ENCODE measurements at regions not wholly inside any gene's neighbourhood (a gene's known extent, or its start where the extent isn't known, plus 50 kb on each side); places are given as distances from the start of the nearest gene placed in this dataset.

DNA sequence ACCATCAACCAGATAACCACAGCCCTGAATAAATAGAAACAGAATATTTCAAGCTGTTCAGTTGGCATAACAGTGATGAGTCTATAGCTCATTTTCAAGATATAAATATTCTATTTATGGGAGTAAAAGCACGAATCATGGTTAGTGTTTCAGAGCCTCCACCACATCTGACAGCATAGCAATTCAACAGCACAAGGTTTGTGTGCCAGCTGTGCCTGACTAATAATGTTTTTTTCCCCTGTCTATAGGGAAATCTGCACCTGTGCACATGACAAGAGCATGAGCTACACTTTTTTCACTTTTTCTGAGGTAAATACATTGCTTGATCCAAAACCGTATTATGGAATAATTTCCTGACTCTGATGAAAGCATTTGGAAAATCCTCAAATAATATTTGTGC, 251.3 kb downstream of the RPIA start:
- Histone ChIP-seq H3K27ac (ENCODE audit: low read depth) (no peak overlapping the region), H3F3A (replicated peaks; ENCODE audit: low read depth) (no peaks in the 10 kb centered on the region), H4K20me1 (replicated peaks; ENCODE audit: insufficient read depth) (no peaks in the 10 kb centered on the region), H3K27me3 (ENCODE audit: insufficient read depth) (no peaks in the 10 kb centered on the region), H3K36me3 (ENCODE audit: insufficient read depth) (no peaks in the 10 kb centered on the region), H3K9me2 (ENCODE audit: insufficient read depth) (peaks cover 4% of the 10 kb centered on the region; the same call in 1 of the 2 replicates), H3K4me1 (ENCODE audit: insufficient read depth) (no peaks in the 10 kb centered on the region), H3K79me2 (replicated peaks; ENCODE audit: insufficient read depth) (no peaks in the 10 kb centered on the region), H2AFZ (no peak overlapping the region), H3K4me3 (no peak overlapping the region), H3K4me2 (no peak overlapping the region)
- no peak overlapping the region for H3K27ac Mint-ChIP-seq
- no peak for TF ChIP-seq EZH2phosphoT487 (IDR thresholded peaks at IDR 0.05; ENCODE audit: unreplicated experiment)
- DNase-seq (ENCODE audit: low spot score) (no peak), ATAC-seq (no peak)
- no peaks in the 10 kb centered on the region for H3K36me3 Mint-ChIP-seq (ENCODE audit: low read depth)
- no peaks in the 10 kb centered on the region for H3K9me3 Mint-ChIP-seq
- H3K27me3 Mint-ChIP-seq (ENCODE audit: insufficient read depth, low read depth, poor library complexity): peaks cover 1% of the 10 kb centered on the region
- peaks cover 3% of the 10 kb centered on the region; the same call in 1 of the 3 replicates for H3K4me1 Mint-ChIP-seq
- H3K4me3 Mint-ChIP-seq: no peak overlapping the region

DNA sequence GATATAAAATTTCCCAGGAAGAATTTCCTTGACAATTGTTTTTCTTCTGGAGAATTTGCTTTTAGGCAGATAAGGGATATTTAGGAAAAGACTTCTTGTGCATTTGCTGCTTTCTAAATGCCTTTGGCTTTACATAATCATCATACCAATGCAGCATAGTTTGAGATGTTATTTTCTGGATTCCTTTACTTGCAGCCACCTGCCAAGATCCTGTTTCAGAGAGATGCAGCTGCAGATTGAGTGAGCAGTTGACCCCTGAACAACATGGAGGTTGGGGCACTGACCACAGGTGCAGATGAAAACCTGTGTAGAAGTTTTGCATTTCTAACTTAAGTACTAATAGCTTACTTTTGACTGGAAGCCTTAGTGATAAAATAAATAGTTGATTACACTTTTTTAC, 257.9 kb downstream of the RPIA start:
- DNase-seq (ENCODE audit: low spot score): no peak
- Histone ChIP-seq H4K20me1 (replicated peaks; ENCODE audit: insufficient read depth) (no peaks in the 10 kb centered on the region), H3K79me2 (replicated peaks; ENCODE audit: insufficient read depth) (no peaks in the 10 kb centered on the region), H3K4me3 (no peak overlapping the region), H2AFZ (no peak overlapping the region), H3K4me2 (no peak overlapping the region), H3K9me2 (ENCODE audit: insufficient read depth) (no peaks in the 10 kb centered on the region), H3K27ac (ENCODE audit: low read depth) (no peak overlapping the region), H3F3A (replicated peaks; ENCODE audit: low read depth) (no peaks in the 10 kb centered on the region), H3K36me3 (ENCODE audit: insufficient read depth) (no peaks in the 10 kb centered on the region), H3K4me1 (ENCODE audit: insufficient read depth) (no peaks in the 10 kb centered on the region), H3K27me3 (ENCODE audit: insufficient read depth) (no peaks in the 10 kb centered on the region)
- no peak for ATAC-seq
- H3K9me3 Mint-ChIP-seq: no peaks in the 10 kb centered on the region; the same call in 2 of the 3 replicates
- H3K36me3 Mint-ChIP-seq (ENCODE audit: low read depth): no peaks in the 10 kb centered on the region
- peaks cover 4% of the 10 kb centered on the region for H3K27me3 Mint-ChIP-seq (ENCODE audit: insufficient read depth, low read depth, poor library complexity)
- no peak overlapping the region for H3K27ac Mint-ChIP-seq
- no peak overlapping the region for H3K4me3 Mint-ChIP-seq
- peaks cover 4% of the 10 kb centered on the region; the same call in 2 of the 3 replicates for H3K4me1 Mint-ChIP-seq
- TF ChIP-seq, protein P1, sequence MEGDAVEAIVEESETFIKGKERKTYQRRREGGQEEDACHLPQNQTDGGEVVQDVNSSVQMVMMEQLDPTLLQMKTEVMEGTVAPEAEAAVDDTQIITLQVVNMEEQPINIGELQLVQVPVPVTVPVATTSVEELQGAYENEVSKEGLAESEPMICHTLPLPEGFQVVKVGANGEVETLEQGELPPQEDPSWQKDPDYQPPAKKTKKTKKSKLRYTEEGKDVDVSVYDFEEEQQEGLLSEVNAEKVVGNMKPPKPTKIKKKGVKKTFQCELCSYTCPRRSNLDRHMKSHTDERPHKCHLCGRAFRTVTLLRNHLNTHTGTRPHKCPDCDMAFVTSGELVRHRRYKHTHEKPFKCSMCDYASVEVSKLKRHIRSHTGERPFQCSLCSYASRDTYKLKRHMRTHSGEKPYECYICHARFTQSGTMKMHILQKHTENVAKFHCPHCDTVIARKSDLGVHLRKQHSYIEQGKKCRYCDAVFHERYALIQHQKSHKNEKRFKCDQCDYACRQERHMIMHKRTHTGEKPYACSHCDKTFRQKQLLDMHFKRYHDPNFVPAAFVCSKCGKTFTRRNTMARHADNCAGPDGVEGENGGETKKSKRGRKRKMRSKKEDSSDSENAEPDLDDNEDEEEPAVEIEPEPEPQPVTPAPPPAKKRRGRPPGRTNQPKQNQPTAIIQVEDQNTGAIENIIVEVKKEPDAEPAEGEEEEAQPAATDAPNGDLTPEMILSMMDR (conservative IDR thresholded peaks at IDR 0.05; ENCODE audit: low read depth in 2 of 2): no peak
- TF ChIP-seq, protein P2, sequence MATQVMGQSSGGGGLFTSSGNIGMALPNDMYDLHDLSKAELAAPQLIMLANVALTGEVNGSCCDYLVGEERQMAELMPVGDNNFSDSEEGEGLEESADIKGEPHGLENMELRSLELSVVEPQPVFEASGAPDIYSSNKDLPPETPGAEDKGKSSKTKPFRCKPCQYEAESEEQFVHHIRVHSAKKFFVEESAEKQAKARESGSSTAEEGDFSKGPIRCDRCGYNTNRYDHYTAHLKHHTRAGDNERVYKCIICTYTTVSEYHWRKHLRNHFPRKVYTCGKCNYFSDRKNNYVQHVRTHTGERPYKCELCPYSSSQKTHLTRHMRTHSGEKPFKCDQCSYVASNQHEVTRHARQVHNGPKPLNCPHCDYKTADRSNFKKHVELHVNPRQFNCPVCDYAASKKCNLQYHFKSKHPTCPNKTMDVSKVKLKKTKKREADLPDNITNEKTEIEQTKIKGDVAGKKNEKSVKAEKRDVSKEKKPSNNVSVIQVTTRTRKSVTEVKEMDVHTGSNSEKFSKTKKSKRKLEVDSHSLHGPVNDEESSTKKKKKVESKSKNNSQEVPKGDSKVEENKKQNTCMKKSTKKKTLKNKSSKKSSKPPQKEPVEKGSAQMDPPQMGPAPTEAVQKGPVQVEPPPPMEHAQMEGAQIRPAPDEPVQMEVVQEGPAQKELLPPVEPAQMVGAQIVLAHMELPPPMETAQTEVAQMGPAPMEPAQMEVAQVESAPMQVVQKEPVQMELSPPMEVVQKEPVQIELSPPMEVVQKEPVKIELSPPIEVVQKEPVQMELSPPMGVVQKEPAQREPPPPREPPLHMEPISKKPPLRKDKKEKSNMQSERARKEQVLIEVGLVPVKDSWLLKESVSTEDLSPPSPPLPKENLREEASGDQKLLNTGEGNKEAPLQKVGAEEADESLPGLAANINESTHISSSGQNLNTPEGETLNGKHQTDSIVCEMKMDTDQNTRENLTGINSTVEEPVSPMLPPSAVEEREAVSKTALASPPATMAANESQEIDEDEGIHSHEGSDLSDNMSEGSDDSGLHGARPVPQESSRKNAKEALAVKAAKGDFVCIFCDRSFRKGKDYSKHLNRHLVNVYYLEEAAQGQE (IDR thresholded peaks at IDR 0.05; ENCODE audit: unreplicated experiment): no peak
- TF ChIP-seq STAT1 (IDR thresholded peaks at IDR 0.05; ENCODE audit: unreplicated experiment) (no peak), NANOG (IDR thresholded peaks at IDR 0.05; ENCODE audit: borderline replicate concordance) (no peak), EZH2phosphoT487 (IDR thresholded peaks at IDR 0.05; ENCODE audit: unreplicated experiment) (no peak), JUNB (IDR thresholded peaks at IDR 0.05; ENCODE audit: unreplicated experiment) (no peak), ZNF331 (CRISPR knock-in tag; IDR thresholded peaks at IDR 0.05; ENCODE audit: low read depth) (no peak), ZNF114 (CRISPR knock-in tag; IDR thresholded peaks at IDR 0.05) (no peak)
- TF ChIP-seq, protein P3, sequence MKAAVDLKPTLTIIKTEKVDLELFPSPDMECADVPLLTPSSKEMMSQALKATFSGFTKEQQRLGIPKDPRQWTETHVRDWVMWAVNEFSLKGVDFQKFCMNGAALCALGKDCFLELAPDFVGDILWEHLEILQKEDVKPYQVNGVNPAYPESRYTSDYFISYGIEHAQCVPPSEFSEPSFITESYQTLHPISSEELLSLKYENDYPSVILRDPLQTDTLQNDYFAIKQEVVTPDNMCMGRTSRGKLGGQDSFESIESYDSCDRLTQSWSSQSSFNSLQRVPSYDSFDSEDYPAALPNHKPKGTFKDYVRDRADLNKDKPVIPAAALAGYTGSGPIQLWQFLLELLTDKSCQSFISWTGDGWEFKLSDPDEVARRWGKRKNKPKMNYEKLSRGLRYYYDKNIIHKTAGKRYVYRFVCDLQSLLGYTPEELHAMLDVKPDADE (IDR thresholded peaks at IDR 0.05): no peak
- TF ChIP-seq, protein P4, sequence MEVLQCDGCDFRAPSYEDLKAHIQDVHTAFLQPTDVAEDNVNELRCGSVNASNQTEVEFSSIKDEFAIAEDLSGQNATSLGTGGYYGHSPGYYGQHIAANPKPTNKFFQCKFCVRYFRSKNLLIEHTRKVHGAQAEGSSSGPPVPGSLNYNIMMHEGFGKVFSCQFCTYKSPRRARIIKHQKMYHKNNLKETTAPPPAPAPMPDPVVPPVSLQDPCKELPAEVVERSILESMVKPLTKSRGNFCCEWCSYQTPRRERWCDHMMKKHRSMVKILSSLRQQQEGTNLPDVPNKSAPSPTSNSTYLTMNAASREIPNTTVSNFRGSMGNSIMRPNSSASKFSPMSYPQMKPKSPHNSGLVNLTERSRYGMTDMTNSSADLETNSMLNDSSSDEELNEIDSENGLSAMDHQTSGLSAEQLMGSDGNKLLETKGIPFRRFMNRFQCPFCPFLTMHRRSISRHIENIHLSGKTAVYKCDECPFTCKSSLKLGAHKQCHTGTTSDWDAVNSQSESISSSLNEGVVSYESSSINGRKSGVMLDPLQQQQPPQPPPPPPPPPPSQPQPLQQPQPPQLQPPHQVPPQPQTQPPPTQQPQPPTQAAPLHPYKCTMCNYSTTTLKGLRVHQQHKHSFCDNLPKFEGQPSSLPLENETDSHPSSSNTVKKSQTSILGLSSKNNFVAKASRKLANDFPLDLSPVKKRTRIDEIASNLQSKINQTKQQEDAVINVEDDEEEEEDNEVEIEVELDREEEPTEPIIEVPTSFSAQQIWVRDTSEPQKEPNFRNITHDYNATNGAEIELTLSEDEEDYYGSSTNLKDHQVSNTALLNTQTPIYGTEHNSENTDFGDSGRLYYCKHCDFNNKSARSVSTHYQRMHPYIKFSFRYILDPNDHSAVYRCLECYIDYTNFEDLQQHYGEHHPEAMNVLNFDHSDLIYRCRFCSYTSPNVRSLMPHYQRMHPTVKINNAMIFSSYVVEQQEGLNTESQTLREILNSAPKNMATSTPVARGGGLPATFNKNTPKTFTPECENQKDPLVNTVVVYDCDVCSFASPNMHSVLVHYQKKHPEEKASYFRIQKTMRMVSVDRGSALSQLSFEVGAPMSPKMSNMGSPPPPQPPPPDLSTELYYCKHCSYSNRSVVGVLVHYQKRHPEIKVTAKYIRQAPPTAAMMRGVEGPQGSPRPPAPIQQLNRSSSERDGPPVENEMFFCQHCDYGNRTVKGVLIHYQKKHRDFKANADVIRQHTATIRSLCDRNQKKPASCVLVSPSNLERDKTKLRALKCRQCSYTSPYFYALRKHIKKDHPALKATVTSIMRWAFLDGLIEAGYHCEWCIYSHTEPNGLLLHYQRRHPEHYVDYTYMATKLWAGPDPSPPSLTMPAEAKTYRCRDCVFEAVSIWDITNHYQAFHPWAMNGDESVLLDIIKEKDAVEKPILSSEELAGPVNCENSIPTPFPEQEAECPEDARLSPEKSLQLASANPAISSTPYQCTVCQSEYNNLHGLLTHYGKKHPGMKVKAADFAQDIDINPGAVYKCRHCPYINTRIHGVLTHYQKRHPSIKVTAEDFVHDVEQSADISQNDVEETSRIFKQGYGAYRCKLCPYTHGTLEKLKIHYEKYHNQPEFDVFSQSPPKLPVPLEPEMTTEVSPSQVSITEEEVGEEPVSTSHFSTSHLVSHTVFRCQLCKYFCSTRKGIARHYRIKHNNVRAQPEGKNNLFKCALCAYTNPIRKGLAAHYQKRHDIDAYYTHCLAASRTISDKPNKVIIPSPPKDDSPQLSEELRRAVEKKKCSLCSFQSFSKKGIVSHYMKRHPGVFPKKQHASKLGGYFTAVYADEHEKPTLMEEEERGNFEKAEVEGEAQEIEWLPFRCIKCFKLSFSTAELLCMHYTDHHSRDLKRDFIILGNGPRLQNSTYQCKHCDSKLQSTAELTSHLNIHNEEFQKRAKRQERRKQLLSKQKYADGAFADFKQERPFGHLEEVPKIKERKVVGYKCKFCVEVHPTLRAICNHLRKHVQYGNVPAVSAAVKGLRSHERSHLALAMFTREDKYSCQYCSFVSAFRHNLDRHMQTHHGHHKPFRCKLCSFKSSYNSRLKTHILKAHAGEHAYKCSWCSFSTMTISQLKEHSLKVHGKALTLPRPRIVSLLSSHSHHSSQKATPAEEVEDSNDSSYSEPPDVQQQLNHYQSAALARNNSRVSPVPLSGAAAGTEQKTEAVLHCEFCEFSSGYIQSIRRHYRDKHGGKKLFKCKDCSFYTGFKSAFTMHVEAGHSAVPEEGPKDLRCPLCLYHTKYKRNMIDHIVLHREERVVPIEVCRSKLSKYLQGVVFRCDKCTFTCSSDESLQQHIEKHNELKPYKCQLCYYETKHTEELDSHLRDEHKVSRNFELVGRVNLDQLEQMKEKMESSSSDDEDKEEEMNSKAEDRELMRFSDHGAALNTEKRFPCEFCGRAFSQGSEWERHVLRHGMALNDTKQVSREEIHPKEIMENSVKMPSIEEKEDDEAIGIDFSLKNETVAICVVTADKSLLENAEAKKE (CRISPR knock-in tag; IDR thresholded peaks at IDR 0.05): no peak
